GM12872 (cell line): ENCODE measurements at regions not wholly inside any gene's neighbourhood (a gene's known extent, or its start where the extent isn't known, plus 50 kb on each side); places are given as distances from the start of the nearest gene placed in this dataset.
A peak's percentile ranks its signal among the peaks of the same experiment; 100 is the strongest.

ENCODE experiments used
- TF ChIP-seq, protein P1 (sequence below): IDR thresholded peaks from 3 replicates; pipeline ENCODE4 v1.5.1; 2011; ENCODE audit warnings: low read depth, mild to moderate bottlenecking, low read length, moderate library complexity; ENCODE audit not compliant: insufficient read depth

DNA sequence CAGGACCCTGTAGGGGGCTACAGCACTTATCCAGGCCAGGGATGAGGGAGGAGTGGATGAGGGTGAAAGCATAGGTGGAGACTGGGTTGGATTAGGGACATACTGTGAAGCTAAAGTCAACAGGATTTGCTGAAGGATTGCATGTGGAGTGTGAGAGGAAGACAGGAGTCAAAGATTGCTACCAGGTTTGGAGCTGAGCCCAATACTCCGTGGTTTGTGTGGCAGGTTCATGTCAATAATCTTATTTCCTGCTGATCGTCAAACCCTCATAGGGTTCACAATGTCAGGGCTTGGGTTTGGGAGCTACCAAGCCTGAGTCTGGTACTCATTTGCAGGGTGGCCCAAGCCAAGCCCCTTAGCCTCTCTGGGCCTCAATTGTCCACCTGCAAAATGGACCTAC, 77.1 kb upstream of the PLXNC1 start:
- TF ChIP-seq, protein P1, sequence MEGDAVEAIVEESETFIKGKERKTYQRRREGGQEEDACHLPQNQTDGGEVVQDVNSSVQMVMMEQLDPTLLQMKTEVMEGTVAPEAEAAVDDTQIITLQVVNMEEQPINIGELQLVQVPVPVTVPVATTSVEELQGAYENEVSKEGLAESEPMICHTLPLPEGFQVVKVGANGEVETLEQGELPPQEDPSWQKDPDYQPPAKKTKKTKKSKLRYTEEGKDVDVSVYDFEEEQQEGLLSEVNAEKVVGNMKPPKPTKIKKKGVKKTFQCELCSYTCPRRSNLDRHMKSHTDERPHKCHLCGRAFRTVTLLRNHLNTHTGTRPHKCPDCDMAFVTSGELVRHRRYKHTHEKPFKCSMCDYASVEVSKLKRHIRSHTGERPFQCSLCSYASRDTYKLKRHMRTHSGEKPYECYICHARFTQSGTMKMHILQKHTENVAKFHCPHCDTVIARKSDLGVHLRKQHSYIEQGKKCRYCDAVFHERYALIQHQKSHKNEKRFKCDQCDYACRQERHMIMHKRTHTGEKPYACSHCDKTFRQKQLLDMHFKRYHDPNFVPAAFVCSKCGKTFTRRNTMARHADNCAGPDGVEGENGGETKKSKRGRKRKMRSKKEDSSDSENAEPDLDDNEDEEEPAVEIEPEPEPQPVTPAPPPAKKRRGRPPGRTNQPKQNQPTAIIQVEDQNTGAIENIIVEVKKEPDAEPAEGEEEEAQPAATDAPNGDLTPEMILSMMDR: no peak

DNA sequence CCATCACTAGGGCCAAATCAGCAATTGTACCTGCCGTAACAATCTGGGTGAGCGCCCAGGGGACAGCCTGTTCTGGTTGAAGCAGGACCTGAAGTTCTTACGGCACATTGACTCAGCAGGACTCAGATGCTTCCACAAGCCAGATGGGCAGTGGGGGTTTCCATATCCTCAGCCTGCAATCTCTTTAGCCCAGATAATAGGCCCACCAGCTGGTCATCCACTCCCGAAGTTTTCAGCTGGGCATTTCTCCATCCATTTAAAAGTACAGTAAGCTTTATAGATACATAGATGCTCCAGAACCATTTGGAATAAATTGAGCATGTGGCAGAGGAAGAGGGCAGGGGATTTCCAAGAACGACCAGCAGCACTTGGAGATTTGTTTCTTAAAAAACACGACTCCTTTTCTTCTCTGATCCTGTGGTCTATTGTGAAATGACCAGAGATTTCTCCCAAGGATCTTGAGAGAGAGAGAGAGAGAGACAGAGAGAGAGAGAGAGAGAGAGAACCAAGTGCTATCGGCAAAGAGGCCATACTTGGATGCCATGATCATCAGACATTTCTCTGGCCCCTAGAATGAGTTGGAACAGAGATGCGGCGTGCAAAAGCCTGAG, 74.8 kb upstream of the PLXNC1 start:
- TF ChIP-seq, protein P1: no peak

DNA sequence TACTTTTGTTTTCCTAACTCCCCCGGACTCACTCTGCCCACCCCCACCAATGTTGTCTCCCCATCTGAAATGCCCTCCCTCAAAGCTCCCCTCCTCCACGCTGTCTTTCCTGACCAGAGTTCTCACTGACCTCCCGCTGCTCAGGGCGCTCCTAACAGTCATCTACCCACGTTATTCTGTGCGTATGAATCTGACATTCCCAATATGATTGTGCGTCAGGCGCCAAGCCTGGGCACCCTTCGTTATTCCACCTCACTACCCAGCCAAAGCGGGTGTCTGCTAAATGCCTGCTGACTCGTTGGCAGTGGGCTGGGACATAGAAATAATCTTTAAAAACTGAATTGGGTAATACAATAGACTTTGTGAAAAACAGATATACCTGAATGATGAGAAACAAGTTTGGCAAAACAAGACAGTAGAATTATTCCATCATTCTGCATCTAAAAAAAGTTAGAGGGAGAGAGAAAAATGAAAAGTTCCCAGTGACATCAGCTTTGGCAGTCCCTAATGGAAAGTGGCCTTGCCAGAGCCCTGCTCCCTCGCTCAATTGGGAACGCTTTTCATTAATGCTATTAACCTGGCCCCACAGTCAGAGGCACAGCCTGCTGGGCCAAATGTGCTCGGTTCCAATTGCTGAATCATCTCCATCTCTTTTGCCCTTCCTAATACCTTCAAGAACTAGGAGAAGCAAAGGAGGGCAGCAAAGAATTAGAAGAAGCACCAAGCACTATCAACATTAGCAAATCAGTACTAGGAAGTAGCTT, 74.0 kb upstream of the PLXNC1 start:
- TF ChIP-seq, protein P1: no peak

- TF ChIP-seq, protein P1: peak; percentile 34; the same call in 2 of the 3 replicates
These were observed 73.3 kb upstream of the PLXNC1 start for GRCh38 chr12:94074980-94075629.

DNA sequence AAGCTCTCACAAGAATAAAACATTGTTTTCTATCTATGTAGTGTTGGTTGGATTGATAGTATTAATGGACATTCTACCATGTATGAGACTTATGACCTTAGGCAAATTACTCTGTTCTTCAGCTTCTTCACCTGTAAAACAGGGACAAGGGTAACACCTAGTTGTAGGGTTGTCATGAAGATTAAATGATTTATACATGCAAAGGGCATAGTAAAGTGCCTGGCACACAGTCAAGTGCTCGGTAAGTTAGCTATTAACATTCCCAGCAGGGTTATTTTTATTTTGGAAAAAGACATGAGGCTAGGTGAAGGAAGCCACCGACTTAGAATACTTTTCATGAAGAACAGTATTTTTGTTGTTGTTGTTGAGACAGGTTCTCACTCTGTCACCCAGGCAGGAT, 71.2 kb upstream of the PLXNC1 start:
- TF ChIP-seq, protein P1: no peak

DNA sequence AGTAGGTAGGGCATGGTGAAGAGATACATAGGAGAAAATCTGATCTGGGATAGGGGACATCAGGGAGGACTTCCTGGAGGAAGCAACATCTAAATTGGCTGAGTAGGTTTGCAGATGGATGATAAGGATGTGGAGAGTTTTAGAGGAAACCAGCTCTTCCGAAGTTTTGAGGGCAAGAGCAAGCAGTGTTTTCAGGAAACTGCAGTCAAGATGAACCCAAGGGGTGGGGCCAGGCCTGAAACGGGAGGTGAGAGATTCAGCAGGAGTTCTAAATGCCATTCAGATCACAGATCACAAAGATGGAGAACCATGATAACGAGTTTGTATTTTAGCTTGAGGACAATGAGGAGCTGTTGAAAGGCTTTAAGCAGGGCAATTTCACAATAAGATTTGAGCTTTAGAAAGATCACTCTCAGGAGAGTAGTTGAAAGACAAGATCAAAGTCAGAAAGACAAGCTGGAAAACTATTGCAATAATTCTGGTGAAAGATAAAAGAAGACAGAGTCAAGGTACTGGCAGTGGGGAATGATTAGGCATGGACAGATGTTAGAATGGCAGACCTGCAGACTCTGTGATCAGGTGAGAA, 70.1 kb upstream of the PLXNC1 start:
- TF ChIP-seq, protein P1: no peak

GRCh38 chr12:94078736-94079509, 69.5 kb upstream of the PLXNC1 start:
- TF ChIP-seq, protein P1: no peak
